Activated CD4-positive, alpha-beta T cell treated with anti-CD3 and anti-CD28 coated beads for 48 hours (primary cell): ENCODE measurements at regions not wholly inside any gene's neighbourhood (a gene's known extent, or its start where the extent isn't known, plus 50 kb on each side); places are given as distances from the start of the nearest gene placed in this dataset.

Source experiments
- DNase-seq: peaks from one replicate; pipeline ENCODE4 v3.0.0-alpha.2; 2020

DNA sequence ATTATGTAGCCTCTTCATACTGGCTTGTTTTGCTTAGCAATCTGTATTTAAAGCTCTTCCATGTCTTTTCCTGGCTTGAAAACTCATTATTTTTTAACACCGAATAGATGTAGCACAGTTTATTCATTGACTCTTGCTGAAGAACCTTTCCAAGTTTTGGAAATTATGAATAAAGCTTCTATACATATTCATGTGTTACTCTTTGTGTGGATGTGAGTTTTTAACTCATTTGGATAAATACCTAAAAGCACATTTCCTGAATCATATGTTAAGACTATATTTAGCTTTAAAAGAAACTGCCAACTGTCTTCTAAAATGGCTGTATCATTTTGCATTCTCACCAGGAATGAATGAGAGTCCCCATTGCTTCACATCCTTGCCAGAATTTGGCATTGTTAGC lies 2061.7 kb upstream of the AGA start:
- DNase-seq: no peak

DNA sequence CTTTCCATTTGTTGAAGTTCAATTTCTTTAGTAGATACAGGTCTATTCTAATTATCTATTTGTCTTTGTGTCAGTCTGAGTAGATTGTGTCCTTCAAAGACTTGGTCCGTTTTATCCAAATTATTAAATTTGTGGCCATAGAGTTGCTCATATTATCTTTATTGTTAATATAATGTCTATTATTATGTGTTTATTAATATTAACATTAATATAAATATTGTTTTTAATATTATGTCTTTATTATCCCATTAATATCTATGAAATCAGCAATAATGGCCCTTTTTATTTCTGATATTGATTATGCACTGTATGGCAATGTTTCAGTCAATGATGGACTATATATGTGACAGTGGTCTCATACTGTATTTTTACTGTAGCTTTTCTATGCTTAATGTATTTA lies 2067.3 kb upstream of the AGA start:
- no peak for DNase-seq

DNA sequence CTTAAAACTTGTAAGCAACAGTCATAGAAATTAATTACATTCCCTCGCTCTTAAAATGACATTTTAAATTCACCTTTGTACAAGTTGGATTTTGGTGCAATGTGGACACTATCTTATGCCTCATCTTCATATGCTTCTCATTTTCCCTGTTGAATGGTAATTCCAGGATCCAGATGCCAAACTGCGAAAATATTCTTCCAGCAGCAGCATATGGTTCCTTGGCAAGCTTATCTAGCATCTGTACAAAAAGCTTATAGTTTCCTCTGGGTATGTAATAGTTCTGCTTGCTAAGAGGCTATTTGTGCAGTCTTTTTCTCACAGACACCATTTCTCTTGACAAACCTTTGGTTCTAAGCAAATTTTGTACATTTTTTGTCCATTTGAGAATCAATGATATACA lies 2079.7 kb upstream of the AGA start:
- no peak for DNase-seq

DNA sequence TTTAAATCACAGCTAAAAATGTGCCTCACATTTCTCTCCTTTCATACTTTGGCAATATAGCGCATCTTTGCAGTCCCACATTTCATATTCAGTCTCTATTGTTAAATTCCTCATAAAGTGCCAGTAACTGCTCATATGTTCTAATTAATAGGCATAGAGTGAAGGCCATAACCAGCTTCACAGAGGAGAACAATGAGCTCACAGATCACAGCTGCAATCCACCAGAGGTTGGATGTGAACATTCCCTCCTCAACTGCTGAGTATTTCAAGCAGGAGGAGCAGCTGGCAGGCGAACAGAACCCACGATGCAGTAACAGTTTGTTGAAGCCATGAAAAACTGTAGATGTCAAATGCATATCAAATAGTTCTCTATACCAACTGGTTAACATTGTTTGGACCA lies 2088.7 kb upstream of the AGA start:
- no peak for DNase-seq

DNA sequence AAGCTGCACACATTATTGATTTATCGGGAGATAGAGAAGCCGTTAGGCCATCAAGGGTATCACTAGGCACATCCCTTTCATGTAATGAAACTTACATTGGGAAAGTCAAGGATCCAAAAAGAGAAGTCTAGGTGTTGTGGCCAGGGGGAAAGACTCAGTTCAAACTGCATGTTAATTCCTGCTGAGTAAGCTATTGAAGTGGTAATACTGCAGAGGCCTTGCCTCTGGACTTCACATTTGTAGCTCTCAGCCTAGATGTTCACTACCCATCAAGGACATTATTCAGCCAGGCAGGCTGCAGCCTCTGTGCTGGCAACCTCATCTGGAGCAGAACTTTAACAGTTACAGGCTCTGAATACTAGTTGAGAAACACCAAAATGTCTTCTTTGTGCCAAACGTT lies 2094.5 kb upstream of the AGA start:
- no peak for DNase-seq

DNA sequence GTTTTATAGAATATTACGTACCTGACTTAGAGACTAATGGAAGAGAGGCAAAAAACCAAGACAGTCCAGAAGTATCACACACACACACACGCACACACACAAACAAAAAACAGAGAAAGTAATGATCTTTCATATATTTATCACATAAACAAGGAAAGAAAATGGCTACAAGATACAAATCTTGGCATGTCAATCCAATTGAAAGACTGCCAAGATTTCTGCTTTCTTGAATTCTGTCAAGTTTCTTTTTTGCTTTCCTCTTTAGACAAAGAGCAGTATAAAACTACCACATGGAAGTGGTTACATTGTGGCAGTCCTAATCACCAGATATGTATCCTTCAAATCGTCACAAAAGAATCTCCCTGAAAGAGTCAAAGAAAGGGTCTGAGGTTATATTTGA lies 2097.4 kb upstream of the AGA start:
- DNase-seq: no peak

DNA sequence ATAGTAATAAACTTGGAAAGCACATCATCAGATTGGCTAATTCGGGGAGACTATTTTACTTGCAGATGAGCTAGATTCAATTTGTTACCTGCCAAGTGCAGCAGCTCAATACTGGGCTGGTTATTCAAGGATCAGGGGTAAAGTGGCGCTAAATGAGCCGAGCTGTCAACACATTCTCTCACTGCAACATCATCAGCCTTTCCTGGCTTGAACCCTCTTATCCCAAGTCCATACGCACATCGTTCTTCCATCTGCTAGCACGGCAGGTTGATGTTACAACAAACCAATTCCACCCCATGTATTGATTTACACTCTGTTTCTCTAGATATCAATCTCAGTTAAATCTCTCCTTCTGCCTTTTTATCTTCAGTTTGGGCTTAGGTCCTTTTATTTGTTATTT lies 2101.5 kb upstream of the AGA start:
- no peak for DNase-seq

DNA sequence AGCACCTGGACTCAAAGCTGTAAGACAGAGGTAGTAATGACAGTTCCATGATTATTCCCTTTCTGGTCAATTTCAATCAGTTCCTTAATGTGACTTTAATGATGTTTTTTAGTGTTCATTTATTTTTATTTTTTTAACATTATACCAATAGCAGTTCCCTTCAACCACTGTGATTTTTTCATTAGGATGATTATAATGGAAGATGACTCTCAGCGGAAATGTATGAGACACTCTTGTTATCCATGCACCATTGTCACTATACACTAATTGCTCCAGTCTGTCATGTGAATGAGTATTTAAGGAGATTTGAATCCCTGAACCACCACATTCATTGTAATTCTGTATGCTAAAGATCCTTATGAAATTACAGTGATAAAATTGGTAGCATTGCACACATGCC lies 2102.3 kb upstream of the AGA start:
- no peak for DNase-seq

DNA sequence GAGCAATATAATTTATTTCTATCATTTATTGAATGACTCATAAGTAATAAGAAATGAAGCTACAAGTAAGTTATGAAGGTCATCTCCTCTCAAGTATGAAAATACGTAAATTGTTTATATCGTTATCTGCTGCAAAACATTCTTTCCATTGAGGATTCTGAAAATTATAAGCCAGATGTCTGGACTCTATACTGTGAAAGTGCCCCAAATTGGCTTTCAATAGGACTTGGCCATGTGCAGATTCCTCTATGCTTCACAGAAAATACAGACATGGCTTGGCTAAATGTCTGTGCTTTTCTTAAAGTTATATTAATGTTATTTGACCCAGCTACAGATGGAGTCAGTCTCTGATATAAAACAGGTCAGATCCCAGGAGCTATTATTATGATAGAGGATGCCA lies 2109.9 kb upstream of the AGA start:
- no peak for DNase-seq

DNA sequence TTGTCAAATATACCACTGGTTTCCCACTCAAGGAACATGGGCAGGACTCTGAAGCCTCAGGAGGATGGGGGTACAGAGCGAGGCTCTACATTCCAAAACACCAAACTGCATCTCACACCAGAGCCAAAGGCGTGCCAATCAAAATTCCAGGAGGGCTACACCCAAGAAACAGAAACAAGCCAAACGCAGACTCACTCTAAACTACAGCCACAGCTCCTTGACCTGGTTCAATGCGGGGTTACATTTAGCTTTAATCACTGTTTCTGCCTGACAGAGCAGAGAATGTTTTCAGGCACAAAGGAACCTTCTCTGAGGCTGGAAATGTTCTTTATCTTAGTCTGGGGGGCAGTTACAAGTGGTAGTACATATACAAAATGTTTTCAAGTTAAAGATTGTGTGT lies 2121.5 kb upstream of the AGA start:
- no peak for DNase-seq

DNA sequence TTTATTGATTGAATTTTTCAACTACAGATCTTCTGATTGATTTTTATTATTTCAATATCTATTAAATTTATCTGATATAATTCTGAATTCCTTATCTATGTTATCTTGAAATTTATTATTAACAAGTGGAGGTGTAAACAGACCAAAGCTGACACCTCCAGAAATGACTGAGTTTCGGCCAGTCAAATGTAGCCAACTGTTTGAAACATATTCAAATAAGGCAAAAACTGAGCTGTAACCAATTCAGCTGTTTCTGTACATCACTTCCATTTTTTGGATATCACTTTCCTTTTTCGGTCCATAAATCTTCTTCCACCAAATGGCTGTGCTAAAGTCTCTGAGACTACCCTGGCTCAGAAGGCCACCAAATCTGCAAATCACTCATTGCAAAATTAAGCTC lies 2127.3 kb upstream of the AGA start:
- no peak for DNase-seq

DNA sequence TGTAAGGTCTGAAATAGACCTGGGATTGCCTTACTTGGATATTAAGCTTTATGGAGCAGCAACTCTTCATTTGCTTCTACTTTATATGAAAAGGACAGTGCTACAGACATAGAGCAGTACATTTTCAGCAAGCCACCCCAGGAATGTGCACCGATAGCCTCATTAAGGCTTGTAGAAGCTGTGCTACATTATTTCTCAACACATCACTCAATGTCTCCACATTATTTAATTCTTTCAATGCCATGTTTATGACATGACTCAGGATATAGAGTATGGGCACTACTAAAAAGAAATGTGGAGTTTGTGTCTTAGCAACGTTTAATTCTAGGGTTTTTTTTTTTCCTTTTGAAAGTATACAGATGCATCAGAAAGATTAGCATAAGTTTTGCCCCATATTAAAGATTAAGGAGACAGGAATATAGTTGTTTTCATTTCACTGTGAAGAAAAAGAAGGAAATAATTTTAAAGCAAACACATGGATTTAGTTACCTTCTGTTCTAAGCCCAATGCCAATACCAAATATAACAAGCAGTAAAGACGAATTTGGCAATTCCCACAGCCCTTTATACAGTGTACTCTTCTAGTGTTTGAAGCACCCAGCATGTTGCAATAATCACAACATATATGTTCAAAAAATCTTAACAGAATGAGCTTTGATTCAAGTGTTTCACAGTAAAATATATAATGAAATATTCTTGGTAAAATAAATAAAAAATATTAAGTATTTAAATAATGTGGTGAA lies 2140.1 kb upstream of the AGA start:
- DNase-seq: no peak

DNA sequence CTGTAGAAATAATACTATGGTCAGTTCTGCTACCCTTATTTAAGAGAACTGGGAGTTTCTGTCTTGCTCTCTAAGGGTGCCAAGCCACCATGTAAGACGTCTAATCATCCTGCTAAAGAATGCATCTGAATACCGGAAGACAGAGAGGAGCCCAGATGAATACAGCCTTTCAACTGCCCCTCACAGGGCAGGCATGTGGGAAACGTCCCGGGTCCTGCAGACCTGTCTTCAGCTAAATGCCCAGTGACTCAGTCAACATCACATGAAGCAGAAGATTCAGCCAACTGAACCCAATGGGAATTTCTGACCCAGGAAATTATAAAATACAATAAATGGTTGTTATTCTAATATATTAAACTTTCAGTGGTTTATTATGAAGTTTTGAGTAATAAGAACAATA lies 2141.0 kb upstream of the AGA start:
- no peak for DNase-seq

DNA sequence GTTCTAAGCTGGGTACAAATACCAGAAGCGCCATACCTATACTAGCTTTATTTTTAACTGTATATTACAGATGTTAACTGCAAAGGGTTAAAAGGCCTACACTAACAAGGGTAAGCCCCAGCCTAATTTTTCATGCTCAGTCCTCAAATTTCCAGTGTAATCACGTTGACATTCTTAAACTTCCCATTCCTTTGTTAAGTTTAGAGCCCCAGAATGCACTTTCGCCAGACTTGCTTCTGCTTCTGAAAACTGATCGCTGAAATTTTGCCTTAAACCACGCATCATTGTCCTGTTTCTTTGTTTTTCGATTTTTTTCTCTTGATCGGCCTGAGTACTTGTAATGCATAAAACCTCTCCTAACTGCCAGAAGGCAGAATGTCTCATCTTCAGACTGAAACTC lies 2141.9 kb upstream of the AGA start:
- DNase-seq: no peak

DNA sequence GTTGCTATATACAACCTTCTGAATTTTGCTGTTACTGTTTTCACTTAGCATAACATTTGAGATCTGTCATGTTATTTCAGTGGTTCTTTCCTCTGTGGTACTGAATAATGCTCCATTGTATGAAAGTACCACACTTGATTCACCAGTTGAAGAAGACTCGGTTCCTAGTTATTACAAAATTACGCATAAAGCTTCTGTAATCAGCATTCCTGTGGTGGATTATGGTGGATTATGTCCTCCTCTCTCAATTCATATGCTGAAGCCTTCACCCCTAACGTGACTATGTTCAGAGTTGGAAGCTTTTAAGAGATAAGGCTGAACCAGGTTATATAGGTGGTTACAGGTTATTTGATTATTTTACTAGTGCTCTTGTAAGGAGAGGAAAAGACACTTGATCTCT lies 2143.5 kb upstream of the AGA start:
- no peak for DNase-seq

DNA sequence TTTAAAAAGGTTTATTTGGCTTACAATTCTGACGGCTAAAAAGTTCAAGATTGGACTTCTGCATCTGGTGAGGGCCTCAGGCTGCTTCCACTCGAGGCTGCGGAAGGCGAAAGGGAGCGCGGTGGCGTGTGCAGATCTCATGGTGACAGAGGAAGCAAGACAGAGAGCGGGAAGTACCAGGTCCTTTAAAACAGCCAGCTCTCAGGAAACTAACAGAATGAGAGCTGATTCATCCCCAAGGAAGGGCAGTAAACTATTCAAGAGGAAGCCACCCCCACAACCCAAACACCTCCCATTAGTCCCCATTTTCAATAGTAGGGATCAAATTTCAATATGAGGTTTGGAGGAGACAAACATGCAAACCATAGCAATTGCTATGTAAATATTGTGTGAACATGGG lies 2144.2 kb upstream of the AGA start:
- DNase-seq: no peak

DNA sequence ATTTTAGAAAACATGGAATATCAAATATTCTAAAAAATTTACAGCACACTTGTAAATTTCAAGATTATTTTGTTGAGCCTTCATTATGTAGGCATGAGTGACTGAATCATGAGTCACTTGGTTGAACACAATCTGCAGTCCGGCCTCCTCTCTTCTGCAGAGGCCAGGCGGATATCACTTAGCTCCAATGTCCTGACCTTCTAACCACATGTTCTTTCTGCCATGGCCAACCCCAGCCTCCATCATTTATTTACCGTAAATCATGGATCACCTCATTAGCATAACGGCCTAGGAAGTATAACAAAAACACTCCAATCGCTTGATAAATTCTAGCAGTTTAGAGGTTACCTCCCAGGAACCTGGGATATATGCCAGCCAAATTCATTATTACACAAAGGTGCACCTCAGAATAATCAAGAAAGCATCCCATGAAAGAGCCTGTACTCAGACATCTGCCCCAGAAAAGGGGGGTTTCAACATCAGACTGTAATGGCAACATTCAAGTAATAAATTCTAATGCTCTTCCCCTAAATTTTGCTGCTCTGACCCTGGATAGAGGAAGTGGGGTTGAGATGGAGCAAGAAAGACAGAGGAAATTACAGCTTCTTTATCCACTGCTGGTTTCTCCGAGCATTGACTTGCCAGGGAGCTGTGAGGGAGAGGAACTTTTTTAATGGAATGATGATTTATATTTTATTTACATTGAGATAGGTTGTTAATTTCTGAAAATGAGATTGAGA lies 2153.6 kb upstream of the AGA start:
- no peak for DNase-seq

DNA sequence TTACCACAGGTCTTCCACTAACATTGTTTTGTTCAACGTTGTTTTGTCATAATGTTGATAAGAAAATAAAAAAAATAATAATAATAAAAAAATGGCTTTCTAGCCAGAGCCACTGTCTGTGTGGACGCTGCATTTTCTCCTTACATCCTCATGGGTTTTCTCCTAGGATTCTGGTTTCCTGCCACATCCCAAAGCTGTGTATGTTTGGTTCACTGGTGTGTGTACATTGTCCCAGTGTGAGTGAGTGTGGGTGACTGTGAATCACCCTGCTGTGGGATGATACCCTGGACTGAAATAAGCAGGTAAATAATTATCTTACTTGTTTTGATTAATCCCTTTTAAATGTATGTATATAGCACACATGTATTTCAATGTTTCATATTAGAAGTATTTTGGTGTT lies 2154.4 kb upstream of the AGA start:
- DNase-seq: no peak

DNA sequence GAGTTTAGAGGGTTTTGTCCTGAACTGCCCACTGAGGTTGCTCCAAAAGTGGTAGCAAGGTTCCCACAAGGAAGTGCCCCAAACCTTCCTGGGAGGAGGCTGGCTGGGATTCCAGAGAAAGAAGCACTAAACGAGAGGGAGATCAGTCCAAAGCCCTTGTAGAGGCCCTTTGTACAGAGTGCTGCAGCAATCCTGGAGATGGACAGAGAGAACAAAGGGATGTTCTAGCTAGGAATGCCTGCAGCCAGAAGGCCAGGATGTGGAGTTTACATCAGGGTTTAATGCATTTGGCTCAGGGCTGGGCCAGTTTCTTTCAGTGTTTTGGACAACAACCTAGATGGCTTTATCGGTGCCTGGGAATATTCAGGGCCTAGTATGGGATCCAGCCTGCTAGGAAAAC lies 2155.1 kb upstream of the AGA start:
- DNase-seq: no peak

DNA sequence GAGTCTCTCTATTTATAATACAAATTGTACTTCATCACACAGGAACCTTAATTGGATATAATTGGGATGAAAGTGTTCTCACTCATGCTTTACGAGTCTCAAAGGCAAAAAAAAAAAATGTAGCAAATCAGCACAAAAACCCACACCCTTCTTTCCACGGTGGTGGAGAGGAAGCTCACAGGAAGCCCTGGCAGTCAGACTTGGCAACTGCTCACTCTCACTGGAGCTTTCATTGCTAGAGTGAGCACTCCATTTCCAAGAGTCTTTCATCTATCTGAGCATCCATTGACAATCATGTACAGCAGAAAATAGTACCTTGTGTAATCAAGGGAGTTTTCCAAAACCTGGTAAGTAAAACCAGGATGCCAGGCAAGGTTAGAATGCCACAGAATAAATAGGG lies 2159.4 kb upstream of the AGA start:
- no peak for DNase-seq

DNA sequence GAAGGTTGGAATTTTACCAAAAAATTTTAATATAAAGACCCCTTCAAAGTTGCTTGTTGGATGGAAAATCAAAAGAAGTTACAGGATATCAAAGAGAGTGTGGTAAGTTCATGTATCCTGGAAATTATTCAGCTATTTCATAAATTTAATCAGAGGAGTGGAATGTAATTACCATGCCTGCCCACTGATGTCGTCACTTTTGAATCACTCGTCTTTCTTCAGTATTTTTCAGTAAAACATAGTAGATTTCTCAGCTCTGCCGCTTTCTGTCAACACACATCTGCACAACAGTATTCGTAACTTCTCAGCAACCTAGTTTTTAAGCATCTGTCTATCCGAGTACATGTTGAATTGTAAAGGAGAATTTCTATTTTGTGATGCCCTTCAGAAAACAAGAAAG lies 2163.0 kb upstream of the AGA start:
- DNase-seq: no peak

DNA sequence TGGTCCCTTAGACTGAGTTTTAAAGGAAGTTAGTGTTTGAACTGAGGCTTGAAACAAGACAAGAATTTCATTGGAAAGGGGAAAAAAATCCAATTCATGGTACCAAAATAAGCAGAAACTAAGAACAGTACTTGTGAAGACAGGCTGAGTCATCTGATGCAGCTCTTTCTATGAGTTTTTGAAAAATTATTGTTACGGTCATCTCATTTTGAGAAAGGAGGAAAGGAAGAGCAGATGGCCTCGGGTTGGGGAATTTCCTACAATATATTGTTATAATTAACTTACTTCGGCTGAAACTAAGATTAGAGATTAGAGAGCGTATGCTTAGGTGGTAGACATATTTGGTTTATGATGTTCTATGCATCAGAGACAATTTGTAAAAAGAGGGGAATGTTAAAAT lies 2164.8 kb upstream of the AGA start:
- DNase-seq: no peak

DNA sequence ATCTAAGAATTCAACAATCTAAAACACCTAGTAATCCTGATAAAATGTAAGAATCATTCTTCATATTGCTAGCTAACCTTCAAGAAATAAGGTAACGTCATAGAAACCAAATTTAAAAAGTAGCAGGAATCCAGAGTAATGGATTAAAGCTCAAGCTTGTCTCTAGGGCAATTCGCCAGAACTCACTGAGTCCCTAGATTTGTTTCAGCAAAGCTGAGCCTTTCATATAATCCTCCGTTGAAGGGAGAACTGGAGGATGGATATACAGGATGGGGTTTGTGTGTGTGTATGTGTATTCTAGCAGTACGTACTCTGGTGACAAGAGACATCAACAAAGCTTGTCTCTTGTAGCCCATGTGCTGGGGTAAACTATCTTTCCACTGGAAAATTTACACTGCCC lies 2173.5 kb upstream of the AGA start:
- no peak for DNase-seq

DNA sequence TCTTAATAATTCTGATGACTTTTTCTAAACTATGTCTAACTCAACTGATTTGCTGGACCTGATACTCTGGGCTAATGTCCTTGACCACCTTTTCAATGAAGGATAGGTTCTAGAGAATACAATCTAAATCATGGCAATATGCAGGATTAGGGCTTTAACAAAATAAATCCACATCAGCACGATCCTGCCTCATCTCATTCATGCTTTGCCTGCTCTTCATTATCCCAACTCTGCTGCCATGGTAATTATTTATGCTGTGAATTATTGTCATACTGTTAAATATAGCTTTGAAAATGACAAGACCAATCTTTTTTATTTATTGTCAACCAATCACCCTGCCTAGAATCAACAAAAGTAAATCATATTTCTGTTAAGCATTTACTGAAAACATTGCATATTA lies 2176.7 kb upstream of the AGA start:
- no peak for DNase-seq

DNA sequence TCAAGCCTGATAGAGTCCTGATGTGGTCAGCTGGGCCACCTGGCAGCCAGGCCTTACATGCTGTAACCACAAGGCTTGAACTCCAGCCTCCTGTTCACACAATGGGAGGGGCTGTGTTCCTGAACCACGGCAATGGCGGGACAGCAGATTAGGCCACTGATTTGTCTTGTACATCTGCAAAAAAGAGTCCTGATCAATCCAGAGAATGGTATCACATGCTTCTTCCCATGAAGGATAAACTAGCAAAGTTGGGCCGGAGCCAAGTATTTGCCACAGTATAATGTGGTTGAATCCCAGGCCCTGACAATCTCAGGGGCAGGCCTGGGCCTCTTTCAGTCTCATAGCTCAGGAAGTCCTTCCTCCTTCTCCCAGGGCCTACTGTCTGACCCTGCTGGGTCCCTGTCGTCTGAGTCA lies 2182.5 kb upstream of the AGA start:
- DNase-seq: no peak
